ENCODE measurements at regions not wholly inside any gene's neighbourhood (a gene's known extent, or its start where the extent isn't known, plus 50 kb on each side); places are given as distances from the start of the nearest gene placed in this dataset.

DNA sequence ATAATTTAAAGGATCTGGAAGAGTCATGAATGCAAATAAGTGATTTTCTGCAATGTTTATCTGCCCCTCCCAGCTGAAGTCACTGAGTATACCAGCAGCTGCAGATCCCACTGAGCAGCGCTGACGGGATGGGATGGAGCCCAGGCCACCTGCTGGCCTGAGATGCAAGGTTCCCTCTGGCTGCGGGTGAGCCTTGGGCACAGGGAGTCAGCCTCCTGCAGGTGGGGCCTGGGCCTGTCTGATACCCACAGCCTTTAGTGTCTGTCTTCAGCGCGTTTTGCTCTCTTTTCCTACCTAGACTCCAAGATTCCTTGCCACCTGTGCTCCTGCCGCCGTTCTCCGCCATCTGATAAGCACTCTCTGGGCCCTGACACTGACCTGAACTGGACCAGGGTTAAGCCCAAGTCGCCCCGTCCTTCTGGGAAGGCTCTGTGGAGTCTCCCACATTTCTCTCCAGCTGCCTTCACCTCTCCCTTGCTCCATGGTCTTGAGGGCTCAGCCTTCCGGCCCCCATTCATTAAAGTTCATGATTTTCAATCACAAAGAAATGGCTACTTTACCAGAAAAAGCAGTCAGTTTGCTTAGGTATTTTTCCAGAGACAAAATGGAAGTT, 223.1 kb upstream of the FAT1 start:
- POLR2A ChIA-PET (ENCODE audit: low non-redundant PET): no interaction called here
- DNase-seq (ENCODE audit: low spot score): peak; percentile 45
- H3K27ac ChIP-seq: no peak overlapping the region
- TF ChIP-seq, protein P1, sequence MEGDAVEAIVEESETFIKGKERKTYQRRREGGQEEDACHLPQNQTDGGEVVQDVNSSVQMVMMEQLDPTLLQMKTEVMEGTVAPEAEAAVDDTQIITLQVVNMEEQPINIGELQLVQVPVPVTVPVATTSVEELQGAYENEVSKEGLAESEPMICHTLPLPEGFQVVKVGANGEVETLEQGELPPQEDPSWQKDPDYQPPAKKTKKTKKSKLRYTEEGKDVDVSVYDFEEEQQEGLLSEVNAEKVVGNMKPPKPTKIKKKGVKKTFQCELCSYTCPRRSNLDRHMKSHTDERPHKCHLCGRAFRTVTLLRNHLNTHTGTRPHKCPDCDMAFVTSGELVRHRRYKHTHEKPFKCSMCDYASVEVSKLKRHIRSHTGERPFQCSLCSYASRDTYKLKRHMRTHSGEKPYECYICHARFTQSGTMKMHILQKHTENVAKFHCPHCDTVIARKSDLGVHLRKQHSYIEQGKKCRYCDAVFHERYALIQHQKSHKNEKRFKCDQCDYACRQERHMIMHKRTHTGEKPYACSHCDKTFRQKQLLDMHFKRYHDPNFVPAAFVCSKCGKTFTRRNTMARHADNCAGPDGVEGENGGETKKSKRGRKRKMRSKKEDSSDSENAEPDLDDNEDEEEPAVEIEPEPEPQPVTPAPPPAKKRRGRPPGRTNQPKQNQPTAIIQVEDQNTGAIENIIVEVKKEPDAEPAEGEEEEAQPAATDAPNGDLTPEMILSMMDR (conservative IDR thresholded peaks at IDR 0.05; ENCODE audit: low read depth): no peak
- CTCF ChIA-PET: no interaction called here

DNA sequence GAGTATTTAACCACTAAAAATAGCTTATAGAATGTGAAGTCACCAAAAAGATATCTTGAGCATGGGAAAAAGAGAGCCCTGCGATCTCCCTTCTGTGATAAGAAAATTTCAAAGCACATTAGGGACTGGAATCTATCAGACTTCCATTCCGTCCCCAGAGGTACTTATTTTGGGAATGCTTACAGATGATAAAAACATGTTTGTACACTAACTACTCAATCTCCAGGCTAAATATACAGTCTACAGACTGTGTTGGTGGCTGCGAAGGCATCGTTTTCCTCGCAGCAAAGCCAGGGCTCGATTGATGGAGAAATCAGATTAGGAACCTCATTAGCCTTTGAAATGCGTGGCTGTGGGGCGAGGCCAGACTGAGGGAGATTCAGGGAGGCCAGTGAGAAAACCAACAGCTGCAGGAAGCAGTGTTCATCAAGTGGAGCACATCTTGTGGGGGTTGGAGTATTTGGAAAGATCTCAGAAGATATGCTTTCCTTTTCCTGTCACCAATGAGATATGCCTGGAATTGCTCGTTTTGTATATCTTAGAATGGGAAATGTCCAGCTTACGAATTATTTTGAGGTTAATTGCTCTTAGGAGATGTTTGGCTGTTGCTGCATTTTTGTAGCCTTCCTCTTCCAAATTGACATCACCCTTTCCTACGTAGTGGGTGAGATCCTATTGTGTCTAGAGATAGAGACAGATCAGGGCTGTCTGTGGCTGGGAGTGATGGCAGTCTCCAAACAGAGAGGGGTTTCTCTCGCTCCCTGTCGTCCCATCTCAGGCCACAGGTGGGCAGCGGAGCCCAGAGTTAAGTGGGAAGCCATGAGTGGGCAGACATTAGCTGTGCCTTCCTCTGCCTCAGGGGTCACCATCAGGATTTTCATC, 224.9 kb upstream of the FAT1 start:
- no peak overlapping the region for H3K27ac ChIP-seq
- ChIA-PET POLR2A (ENCODE audit: low non-redundant PET) (no interaction called here), CTCF (interaction anchor here (0.6 to 1.8 kb wide), 2 partner anchors 12 to 25 kb away, joined by 3 read pairs; no protein-coding TSS in a partner anchor)
- TF ChIP-seq, protein P1 (conservative IDR thresholded peaks at IDR 0.05; ENCODE audit: low read depth): no peak
- DNase-seq (ENCODE audit: low spot score): no peak

DNA sequence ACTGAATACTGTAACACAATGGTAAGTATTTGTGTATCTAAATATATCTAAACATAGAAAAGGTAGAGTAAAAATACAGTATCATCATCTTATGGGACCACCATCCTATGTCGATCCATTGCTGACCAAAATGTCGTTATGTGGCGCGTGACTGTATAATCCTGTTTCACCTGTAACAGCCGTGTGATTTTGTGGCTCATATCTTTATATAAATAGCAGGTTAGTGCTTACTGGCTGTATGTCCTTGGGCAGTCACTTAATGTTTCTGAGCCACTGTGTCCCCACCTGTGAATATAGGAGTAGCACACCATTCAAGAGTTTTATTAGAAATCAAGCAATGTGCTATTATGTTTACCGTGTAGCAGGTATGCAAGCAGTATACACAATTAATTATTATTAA, 226.2 kb upstream of the FAT1 start:
- no peak for DNase-seq (ENCODE audit: low spot score)
- ChIA-PET POLR2A (ENCODE audit: low non-redundant PET) (no interaction called here), CTCF (no interaction called here)
- TF ChIP-seq, protein P1 (conservative IDR thresholded peaks at IDR 0.05; ENCODE audit: low read depth): no peak
- H3K27ac ChIP-seq: no peak overlapping the region

DNA sequence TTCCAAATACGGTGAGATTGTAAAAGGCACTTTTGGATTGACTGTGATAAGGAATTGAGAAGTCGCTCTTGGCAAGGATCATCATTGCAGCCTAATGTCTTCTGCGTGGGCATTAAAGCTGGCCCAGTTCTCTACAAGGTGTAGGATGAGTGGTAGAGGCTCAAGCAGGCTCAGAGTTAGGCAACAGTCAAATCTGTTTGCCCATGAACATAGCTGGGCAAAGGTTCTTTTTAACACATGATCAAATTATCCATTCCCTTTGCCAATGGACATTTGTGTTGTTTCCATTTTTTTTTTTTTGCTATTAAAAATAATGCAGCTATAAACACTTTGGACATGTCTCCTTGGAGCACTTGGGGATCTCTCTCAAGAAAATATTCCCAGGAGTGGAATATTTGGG, 229.1 kb upstream of the FAT1 start:
- TF ChIP-seq, protein P1 (conservative IDR thresholded peaks at IDR 0.05; ENCODE audit: low read depth): no peak
- POLR2A ChIA-PET (ENCODE audit: low non-redundant PET): no interaction called here
- CTCF ChIA-PET: no interaction called here
- no peak overlapping the region for H3K27ac ChIP-seq
- DNase-seq (ENCODE audit: low spot score): no peak

DNA sequence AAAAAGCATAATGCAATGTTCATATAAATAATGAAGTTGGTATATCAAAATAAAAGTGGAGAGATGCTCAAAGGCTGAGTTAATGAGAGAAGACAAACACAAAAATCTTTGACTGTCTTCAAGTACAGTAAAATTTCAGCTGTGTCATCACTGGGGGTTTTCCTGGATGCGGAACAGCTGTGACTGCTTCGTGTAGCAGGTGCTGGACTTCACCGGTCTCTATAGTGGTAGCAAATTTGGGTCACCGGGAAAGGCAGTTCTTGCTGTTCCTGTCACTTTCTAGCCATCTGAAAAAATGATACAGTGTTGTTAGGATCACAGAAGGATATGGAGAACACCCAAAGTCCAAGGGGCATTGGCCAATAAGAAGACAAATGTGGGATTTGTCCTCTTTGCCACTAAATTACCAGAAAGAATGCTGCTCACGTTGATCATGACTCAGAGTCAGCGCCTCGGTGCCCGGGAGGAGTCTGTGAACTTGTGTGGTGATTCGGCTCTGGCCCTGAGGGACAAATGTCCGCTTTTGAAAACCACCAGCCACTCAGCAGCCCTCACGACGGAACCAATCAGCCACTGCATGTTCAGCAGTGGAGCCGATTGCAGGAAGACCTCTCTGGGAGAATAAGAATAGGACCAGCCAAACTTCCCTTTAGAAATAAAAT, 230.1 kb upstream of the FAT1 start:
- ChIA-PET CTCF (interaction anchor here (0.6 kb wide), 1 partner anchor 51 kb away, joined by 4 read pairs; no protein-coding TSS in a partner anchor), POLR2A (ENCODE audit: low non-redundant PET) (no interaction called here)
- TF ChIP-seq, protein P1 (conservative IDR thresholded peaks at IDR 0.05; ENCODE audit: low read depth): no peak
- no peak overlapping the region for H3K27ac ChIP-seq
- no peak for DNase-seq (ENCODE audit: low spot score)

DNA sequence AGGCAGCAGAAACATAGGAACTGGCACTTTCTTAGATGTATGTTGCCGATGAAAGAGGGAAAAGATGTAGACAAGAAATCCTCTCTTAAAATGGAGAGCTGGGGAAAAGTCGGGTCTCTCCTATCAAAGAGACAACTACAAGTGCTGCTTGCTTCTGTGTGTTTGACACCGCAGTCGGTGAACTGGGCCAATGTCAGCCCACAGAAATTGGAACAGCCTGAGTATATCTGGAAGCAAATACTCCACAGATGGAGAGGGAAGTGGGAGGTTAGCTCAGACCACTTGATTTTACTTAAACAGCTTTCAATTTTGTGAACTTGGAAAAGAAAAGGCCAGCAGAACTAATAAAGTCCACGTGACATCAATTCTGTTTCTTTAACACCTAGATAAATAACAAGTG, 230.9 kb upstream of the FAT1 start:
- no peak for DNase-seq (ENCODE audit: low spot score)
- H3K27ac ChIP-seq: no peak overlapping the region
- ChIA-PET POLR2A (ENCODE audit: low non-redundant PET) (no interaction called here), CTCF (no interaction called here)
- TF ChIP-seq, protein P1 (conservative IDR thresholded peaks at IDR 0.05; ENCODE audit: low read depth): no peak

Measured in RWPE1 (cell line).